Esophagus muscularis mucosa (tissue), 4 donors: ENCODE measurements at regions not wholly inside any gene's neighbourhood (a gene's known extent, or its start where the extent isn't known, plus 50 kb on each side); places are given as distances from the start of the nearest gene placed in this dataset.

Experiments
- EP300 ChIP-seq: sonication (generic); formaldehyde crosslinking; IDR thresholded peaks from one replicate; pipeline ENCODE4 v1.6.1; 2017; ENCODE audit warnings: antibody characterized with exemption
- POLR2A ChIP-seq: fragments of 450-650 bp; IDR thresholded peaks from one replicate; pipeline ENCODE4 v1.6.1; 2017; ENCODE audit warnings: antibody characterized with exemption, moderate library complexity, mild to moderate bottlenecking, low read depth
- TF ChIP-seq, protein P1 (sequence below), 3 experiments: fragments of 200-600 bp in 2 of 3; fragments of 450-650 bp in 1 of 3; sonication (generic) in 2 of 3; IDR thresholded peaks; one replicate each; pipeline ENCODE4 v1.5.1; 2017 to 2019; ENCODE audit warnings: antibody characterized with exemption in 3 of 3, mild to moderate bottlenecking in 2 of 3, moderate library complexity in 1 of 3

DNA sequence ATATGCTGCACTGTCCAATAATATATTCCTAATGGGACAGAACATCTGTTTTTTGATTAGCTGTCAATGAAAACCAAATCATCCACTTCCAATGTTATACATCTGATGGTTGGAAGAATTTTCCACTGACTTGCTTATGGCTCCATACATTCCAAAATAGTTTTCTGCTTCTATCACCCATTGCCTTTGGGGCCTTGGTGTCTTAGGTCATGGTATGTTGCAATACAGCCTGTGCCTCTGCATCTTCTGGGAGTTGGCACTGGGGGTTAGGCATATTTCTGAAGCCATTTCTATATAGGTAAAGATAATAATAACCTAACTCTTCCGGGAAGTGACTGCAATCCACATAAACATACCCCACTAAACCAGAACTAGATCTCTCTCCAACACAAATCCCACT is 53.2 kb upstream of the NR3C2 start:
- TF ChIP-seq, protein P1, sequence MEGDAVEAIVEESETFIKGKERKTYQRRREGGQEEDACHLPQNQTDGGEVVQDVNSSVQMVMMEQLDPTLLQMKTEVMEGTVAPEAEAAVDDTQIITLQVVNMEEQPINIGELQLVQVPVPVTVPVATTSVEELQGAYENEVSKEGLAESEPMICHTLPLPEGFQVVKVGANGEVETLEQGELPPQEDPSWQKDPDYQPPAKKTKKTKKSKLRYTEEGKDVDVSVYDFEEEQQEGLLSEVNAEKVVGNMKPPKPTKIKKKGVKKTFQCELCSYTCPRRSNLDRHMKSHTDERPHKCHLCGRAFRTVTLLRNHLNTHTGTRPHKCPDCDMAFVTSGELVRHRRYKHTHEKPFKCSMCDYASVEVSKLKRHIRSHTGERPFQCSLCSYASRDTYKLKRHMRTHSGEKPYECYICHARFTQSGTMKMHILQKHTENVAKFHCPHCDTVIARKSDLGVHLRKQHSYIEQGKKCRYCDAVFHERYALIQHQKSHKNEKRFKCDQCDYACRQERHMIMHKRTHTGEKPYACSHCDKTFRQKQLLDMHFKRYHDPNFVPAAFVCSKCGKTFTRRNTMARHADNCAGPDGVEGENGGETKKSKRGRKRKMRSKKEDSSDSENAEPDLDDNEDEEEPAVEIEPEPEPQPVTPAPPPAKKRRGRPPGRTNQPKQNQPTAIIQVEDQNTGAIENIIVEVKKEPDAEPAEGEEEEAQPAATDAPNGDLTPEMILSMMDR (IDR thresholded peaks at IDR 0.05): no peak
- no peak for TF ChIP-seq EP300
- no peak for TF ChIP-seq POLR2A
